WTC11 (cell line): ENCODE measurements at regions not wholly inside any gene's neighbourhood (a gene's known extent, or its start where the extent isn't known, plus 50 kb on each side); places are given as distances from the start of the nearest gene placed in this dataset.
A peak's percentile ranks its signal among the peaks of the same experiment; 100 is the strongest.

Source experiments
- ATAC-seq: fragments of 200-7000 bp; cut with Tn5 transposase; 2 replicates; pipeline ENCODE4 v1.10.0; 2021; ENCODE audit warnings: mild to moderate bottlenecking, moderate library complexity
- CTCF ChIA-PET: fragments of 300-600 bp; sonication (Branson Sonifier 250); formaldehyde crosslinking; loops from one replicate; lab custom pipeline; 2021; ENCODE audit warnings: antibody characterized with exemption; lab: Charles Lee
- POLR2A ChIA-PET: fragments of 350-600 bp; sonication (Branson Sonifier 250); formaldehyde crosslinking; loops from one replicate; lab custom pipeline; 2021; ENCODE audit warnings: antibody characterized with exemption; lab: Charles Lee
- DNase-seq: peaks from one replicate; pipeline ENCODE4 v3.0.0; 2021; ENCODE audit warnings: low spot score
- H3K27ac Mint-ChIP-seq: 2 replicates; pipeline ENCODE4 v1.8.0; 2021; ENCODE audit warnings: mixed read lengths
- H3K27me3 Mint-ChIP-seq: 2 replicates; pipeline ENCODE4 v1.8.0; 2021; ENCODE audit warnings: low read depth, mild to moderate bottlenecking, moderate library complexity, mixed read lengths
- H3K36me3 Mint-ChIP-seq: 2 replicates; pipeline ENCODE4 v1.8.0; 2021; ENCODE audit warnings: mixed read lengths
- H3K4me1 Mint-ChIP-seq: 2 replicates; pipeline ENCODE4 v1.8.0; 2022; ENCODE audit warnings: mixed read lengths
- H3K4me3 Mint-ChIP-seq: 2 replicates; pipeline ENCODE4 v1.8.0; 2021; ENCODE audit warnings: mild to moderate bottlenecking, moderate library complexity, mixed read lengths
- H3K9me3 Mint-ChIP-seq: 2 replicates; pipeline ENCODE4 v1.8.0; 2021; ENCODE audit warnings: mixed read lengths
- AFF4 ChIP-seq: sonication (generic); formaldehyde crosslinking; IDR thresholded peaks from 2 replicates; pipeline ENCODE4 v1.8.1; 2023; ENCODE audit warnings: mild to moderate bottlenecking, missing genetic modification reagents, borderline replicate concordance
- CBFB ChIP-seq: sonication (generic); formaldehyde crosslinking; IDR thresholded peaks from 2 replicates; pipeline ENCODE4 v1.8.1; 2022; ENCODE audit warnings: mild to moderate bottlenecking, low read depth, missing genetic modification reagents
- CREM ChIP-seq: sonication (generic); formaldehyde crosslinking; IDR thresholded peaks from 2 replicates; pipeline ENCODE4 v1.8.1; 2022; ENCODE audit warnings: mild to moderate bottlenecking, missing genetic modification reagents, moderate library complexity
- E2F4 ChIP-seq: sonication (generic); formaldehyde crosslinking; IDR thresholded peaks from 2 replicates; pipeline ENCODE4 v1.8.1; 2022; ENCODE audit warnings: low read depth, mild to moderate bottlenecking, moderate library complexity, missing genetic modification reagents, borderline replicate concordance
- GABPB1 ChIP-seq: sonication (generic); formaldehyde crosslinking; IDR thresholded peaks from 2 replicates; pipeline ENCODE4 v1.8.1; 2023; ENCODE audit warnings: mild to moderate bottlenecking, missing genetic modification reagents
- GRHL2 ChIP-seq: fragments of 250-450 bp; sonication (Bioruptor Pico); IDR thresholded peaks from 2 replicates; pipeline ENCODE4 v1.8.0; 2022; ENCODE audit warnings: mild to moderate bottlenecking, moderate library complexity; ENCODE audit not compliant: insufficient replicate concordance, severe bottlenecking
- KAT7 ChIP-seq: sonication (generic); formaldehyde crosslinking; IDR thresholded peaks from 2 replicates; pipeline ENCODE4 v1.8.1; 2023; ENCODE audit warnings: missing genetic modification reagents, mild to moderate bottlenecking, borderline replicate concordance
- MLX ChIP-seq: sonication (generic); formaldehyde crosslinking; IDR thresholded peaks from 2 replicates; pipeline ENCODE4 v1.8.1; 2023; ENCODE audit warnings: mild to moderate bottlenecking, missing genetic modification reagents, moderate library complexity
- OVOL2 ChIP-seq: fragments of 250-450 bp; sonication (Bioruptor Pico); IDR thresholded peaks from 2 replicates; pipeline ENCODE4 v1.9.0; 2021; ENCODE audit warnings: mild to moderate bottlenecking, borderline replicate concordance
- PREB ChIP-seq: sonication (generic); formaldehyde crosslinking; IDR thresholded peaks from 2 replicates; pipeline ENCODE4 v1.8.1; 2022; ENCODE audit warnings: mild to moderate bottlenecking, missing genetic modification reagents, moderate library complexity, borderline replicate concordance
- SMAD4 ChIP-seq: sonication (generic); formaldehyde crosslinking; IDR thresholded peaks from 2 replicates; pipeline ENCODE4 v1.8.0; 2022; ENCODE audit warnings: mild to moderate bottlenecking, missing genetic modification reagents
- TCF7 ChIP-seq: sonication (generic); formaldehyde crosslinking; IDR thresholded peaks from 2 replicates; pipeline ENCODE4 v1.8.0; 2022; ENCODE audit warnings: mild to moderate bottlenecking, low read depth, missing genetic modification reagents, moderate library complexity
- TEAD1 ChIP-seq: sonication (generic); formaldehyde crosslinking; IDR thresholded peaks from 2 replicates; pipeline ENCODE4 v1.8.0; 2022; ENCODE audit warnings: mild to moderate bottlenecking, missing genetic modification reagents
- USF1 ChIP-seq: sonication (generic); formaldehyde crosslinking; IDR thresholded peaks from 2 replicates; pipeline ENCODE4 v1.8.0; 2022; ENCODE audit warnings: mild to moderate bottlenecking, missing genetic modification reagents
- ZBTB43 ChIP-seq: sonication (generic); formaldehyde crosslinking; IDR thresholded peaks from 2 replicates; pipeline ENCODE4 v1.8.1; 2023; ENCODE audit warnings: mild to moderate bottlenecking, missing genetic modification reagents
- ZMAT4 ChIP-seq: fragments of 250-450 bp; sonication (Bioruptor Pico); IDR thresholded peaks from 2 replicates; pipeline ENCODE4 v1.9.0; 2021; ENCODE audit warnings: mild to moderate bottlenecking
- ZNF317 ChIP-seq: sonication (generic); formaldehyde crosslinking; IDR thresholded peaks from 2 replicates; pipeline ENCODE4 v1.8.1; 2023; ENCODE audit warnings: low read depth, mild to moderate bottlenecking, moderate library complexity, missing genetic modification reagents, borderline replicate concordance
- ZNF416 ChIP-seq: fragments of 250-450 bp; sonication (Bioruptor Pico); IDR thresholded peaks from 2 replicates; pipeline ENCODE4 v1.9.0; 2021; ENCODE audit warnings: mild to moderate bottlenecking, inconsistent platforms
- ZNF671 ChIP-seq: fragments of 250-450 bp; sonication (Bioruptor Pico); IDR thresholded peaks from 2 replicates; pipeline ENCODE4 v1.8.0; 2021; ENCODE audit warnings: mild to moderate bottlenecking

GRCh38 chr6:21710216-21710615 is 116.7 kb downstream of the SOX4 start:
- peaks cover 14% of the 10 kb centered on the region for H3K36me3 Mint-ChIP-seq
- no peak overlapping the region for H3K4me3 Mint-ChIP-seq
- H3K4me1 Mint-ChIP-seq, result peaks cover 61% of the 10 kb centered on the region
- no peak for ATAC-seq
- no peak for DNase-seq
- POLR2A ChIA-PET, result no interaction called here
- TF ChIP-seq ZMAT4 (CRISPR knock-in tag), result no peak
- TF ChIP-seq OVOL2 (CRISPR knock-in tag), result no peak
- TF ChIP-seq ZNF416 (CRISPR knock-in tag), result no peak
- no peak for TF ChIP-seq SMAD4
- TF ChIP-seq, all 79 proteins: peak for 0
- Mint-ChIP-seq H3K27ac (peak overlapping the region; percentile 75), H3K27me3 (no peaks in the 10 kb centered on the region), H3K9me3 (peaks cover 12% of the 10 kb centered on the region)
- CTCF ChIA-PET, result no interaction called here

- peaks cover 69% of the 10 kb centered on the region for H3K4me1 Mint-ChIP-seq
- peak overlapping the region; percentile 75 for H3K27ac Mint-ChIP-seq
- peaks cover 14% of the 10 kb centered on the region for H3K36me3 Mint-ChIP-seq
- ATAC-seq (0 out of 2 replicates have a peak, but pooled peaks have one; percentile 11), DNase-seq (no peak)
- H3K27me3 Mint-ChIP-seq, result no peaks in the 10 kb centered on the region
- ChIA-PET CTCF (no interaction called here), POLR2A (interaction anchor here (0.6 kb wide), 1 partner anchor 48 kb away, joined by 3 read pairs; no protein-coding TSS in a partner anchor)
- H3K4me3 Mint-ChIP-seq, result no peak overlapping the region
- H3K9me3 Mint-ChIP-seq, result peaks cover 12% of the 10 kb centered on the region
- no peak for TF ChIP-seq CREM (CRISPR knock-in tag)
- TF ChIP-seq TCF7, result no peak
- no peak for TF ChIP-seq AFF4
- TF ChIP-seq E2F4 (CRISPR knock-in tag), result no peak
- no peak for TF ChIP-seq ZNF671
- TF ChIP-seq GABPB1 (CRISPR knock-in tag), result no peak
- TF ChIP-seq CBFB (CRISPR knock-in tag), result no peak
- TF ChIP-seq KAT7 (CRISPR knock-in tag), result no peak
- TF ChIP-seq USF1, result no peak
Measured at GRCh38 chr6:21710908-21711627, 117.5 kb downstream of the SOX4 start.

GRCh38 chr6:21712213-21712612 is 118.7 kb downstream of the SOX4 start:
- peaks cover 6% of the 10 kb centered on the region for H3K9me3 Mint-ChIP-seq
- DNase-seq, result no peak
- peaks cover 75% of the 10 kb centered on the region for H3K4me1 Mint-ChIP-seq
- H3K27me3 Mint-ChIP-seq, result no peaks in the 10 kb centered on the region
- peaks cover 11% of the 10 kb centered on the region for H3K36me3 Mint-ChIP-seq
- ATAC-seq, result no peak
- no peak overlapping the region for H3K4me3 Mint-ChIP-seq
- CTCF ChIA-PET, result no interaction called here
- 0 out of 2 replicates have a peak overlapping the region, but pooled peaks have one; percentile 88 for H3K27ac Mint-ChIP-seq
- POLR2A ChIA-PET, result no interaction called here
- TF ChIP-seq MLX (CRISPR knock-in tag) (no peak), TEAD1 (CRISPR knock-in tag) (no peak), ZNF317 (CRISPR knock-in tag) (no peak), PREB (CRISPR knock-in tag) (no peak), ZBTB43 (CRISPR knock-in tag) (no peak), GRHL2 (CRISPR knock-in tag) (no peak), KAT7 (CRISPR knock-in tag) (no peak), E2F4 (CRISPR knock-in tag) (no peak)
